ENCODE measurements at regions not wholly inside any gene's neighbourhood (a gene's known extent, or its start where the extent isn't known, plus 50 kb on each side); places are given as distances from the start of the nearest gene placed in this dataset.

DNA sequence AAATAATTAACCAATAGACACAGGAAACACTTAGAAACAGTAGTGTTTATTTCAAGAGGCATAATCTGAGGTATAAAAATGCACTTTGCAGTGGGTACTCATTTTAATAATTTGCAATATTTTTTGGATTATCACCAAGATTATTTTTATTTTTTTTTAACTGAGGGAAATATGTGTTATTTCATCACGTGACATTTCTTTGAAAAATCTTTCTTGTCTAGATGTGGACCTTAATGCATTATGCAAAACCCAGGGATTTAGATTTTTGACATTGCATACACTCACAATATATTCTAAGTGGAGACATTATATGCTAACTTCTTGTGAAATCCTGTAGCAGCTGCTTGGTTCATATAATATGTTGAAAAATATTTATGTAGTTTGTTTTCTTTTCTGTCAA, 260.4 kb upstream of the MEIS2 start:
- ChIA-PET POLR2A (no interaction called here), CTCF (no interaction called here)
- WGBS (ENCODE audit: missing lambda C conversion rate) = 3% methylated on average over 1 of the region's 1 CpG
- H3K4me2 ChIP-seq = no peak overlapping the region
- no peak overlapping the region for H3K4me3 ChIP-seq
- H3K27ac ChIP-seq = no peak overlapping the region
- no peaks in the 10 kb centered on the region for H3K4me1 ChIP-seq
- no peak for FAIRE-seq
- no peak for DNase-seq (ENCODE audit: low read depth in 1 of 2, low spot score in 1 of 2)
- H3K9me3 ChIP-seq = no peaks in the 10 kb centered on the region
- ATAC-seq = no peak
- TF ChIP-seq BHLHE40 (IDR thresholded peaks at IDR 0.05; ENCODE audit: low read depth, low read length) (no peak), TFCP2L1 (CRISPR knock-in tag; IDR thresholded peaks at IDR 0.05) (no peak), ZFP36 (IDR thresholded peaks at IDR 0.05; ENCODE audit: borderline replicate concordance, partially characterized antibody) (no peak), CHD2 (IDR thresholded peaks at IDR 0.05; ENCODE audit: low read length, partially characterized antibody) (no peak), MAZ (IDR thresholded peaks at IDR 0.05; ENCODE audit: borderline replicate concordance, low read depth, low read length) (no peak), JUN (IDR thresholded peaks at IDR 0.05) (no peak), MYC (IDR thresholded peaks at IDR 0.05; ENCODE audit: borderline replicate concordance, low read length) (no peak), RNF2 (IDR thresholded peaks at IDR 0.05; ENCODE audit: borderline replicate concordance, low read depth) (no peak), POLR2A (IDR thresholded peaks at IDR 0.05; ENCODE audit: low read length) (no peak), SMC3 (IDR thresholded peaks at IDR 0.05) (no peak), ATOH8 (CRISPR knock-in tag; IDR thresholded peaks at IDR 0.05; ENCODE audit: low read depth) (no peak), MAFK (IDR thresholded peaks at IDR 0.05; ENCODE audit: partially characterized antibody) (no peak), FOSB (CRISPR knock-in tag; IDR thresholded peaks at IDR 0.05) (no peak), HDAC2 (IDR thresholded peaks at IDR 0.05) (no peak), CHD4 (IDR thresholded peaks at IDR 0.05; ENCODE audit: borderline replicate concordance) (no peak), ZC3H11A (IDR thresholded peaks at IDR 0.05) (no peak)

DNA sequence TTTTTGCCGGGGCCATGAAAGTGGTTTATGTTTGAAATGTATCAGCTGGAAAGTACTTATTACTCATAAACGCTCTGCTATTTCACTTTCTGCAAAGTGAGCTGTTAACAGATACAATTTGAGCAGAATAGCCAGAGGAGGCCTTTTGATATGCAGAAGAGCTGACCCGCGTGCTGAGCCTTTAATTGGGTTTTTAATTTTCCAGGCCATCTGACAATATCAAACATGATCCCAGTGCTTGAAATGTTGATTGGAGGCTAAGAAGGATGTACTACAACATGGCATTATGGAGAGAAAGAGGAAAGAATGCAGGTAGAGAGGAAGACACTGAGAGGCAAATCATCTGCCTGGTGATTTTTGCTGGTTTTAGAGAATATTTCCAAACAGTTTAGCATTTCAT, 261.3 kb upstream of the MEIS2 start:
- Histone ChIP-seq H3K27ac (no peak overlapping the region), H3K4me3 (no peak overlapping the region), H3K4me2 (no peak overlapping the region), H3K4me1 (no peaks in the 10 kb centered on the region), H3K9me3 (no peaks in the 10 kb centered on the region)
- POLR2A ChIA-PET = no interaction called here
- DNase-seq (ENCODE audit: low read depth in 1 of 2, low spot score in 1 of 2) = no peak
- 57% methylated on average over 4 of the region's 4 CpGs for WGBS (ENCODE audit: missing lambda C conversion rate)
- TF ChIP-seq ZFP36 (IDR thresholded peaks at IDR 0.05; ENCODE audit: borderline replicate concordance, partially characterized antibody) (no peak), RARB (CRISPR knock-in tag; IDR thresholded peaks at IDR 0.05) (no peak), PHF8 (IDR thresholded peaks at IDR 0.05; ENCODE audit: borderline replicate concordance, low read depth) (no peak), MYC (IDR thresholded peaks at IDR 0.05; ENCODE audit: borderline replicate concordance, low read length) (no peak), HES2 (IDR thresholded peaks at IDR 0.05) (no peak), POLR2AphosphoS2 (conservative IDR thresholded peaks at IDR 0.05; ENCODE audit: low read length) (no peak), EHF (CRISPR knock-in tag; IDR thresholded peaks at IDR 0.05) (no peak), NR3C1 (IDR thresholded peaks at IDR 0.05) (no peak)
- FAIRE-seq = no peak
- CTCF ChIA-PET = no interaction called here
- ATAC-seq = no peak

DNA sequence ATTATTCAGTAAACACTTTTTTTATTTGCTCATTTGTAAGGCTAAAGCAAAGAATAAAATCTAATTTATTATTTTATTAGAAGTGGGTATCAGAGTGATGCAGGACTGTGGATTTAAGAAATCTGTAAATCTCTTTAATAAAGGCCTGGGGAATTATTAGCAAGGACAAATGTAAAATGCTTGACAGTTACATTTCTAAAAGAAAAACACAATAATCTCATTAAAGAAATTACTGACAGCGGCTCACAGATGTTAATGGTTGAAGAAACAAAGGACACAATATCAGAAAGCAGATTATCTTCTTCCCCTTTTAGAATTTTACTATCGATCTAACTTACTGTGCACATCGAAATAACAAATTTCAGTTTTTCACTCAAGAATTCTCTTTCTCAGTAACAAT, 262.1 kb upstream of the MEIS2 start:
- H3K4me2 ChIP-seq = no peak overlapping the region
- no peak for DNase-seq (ENCODE audit: low read depth in 1 of 2, low spot score in 1 of 2)
- H3K9me3 ChIP-seq = no peaks in the 10 kb centered on the region
- H3K4me1 ChIP-seq = no peaks in the 10 kb centered on the region
- WGBS (ENCODE audit: missing lambda C conversion rate) = under 1% methylated on average over 3 of the region's 3 CpGs
- POLR2A ChIA-PET = no interaction called here
- CTCF ChIA-PET = no interaction called here
- ATAC-seq = no peak
- H3K4me3 ChIP-seq = no peak overlapping the region
- H3K27ac ChIP-seq = no peak overlapping the region
- FAIRE-seq = no peak
- TF ChIP-seq, protein P1, sequence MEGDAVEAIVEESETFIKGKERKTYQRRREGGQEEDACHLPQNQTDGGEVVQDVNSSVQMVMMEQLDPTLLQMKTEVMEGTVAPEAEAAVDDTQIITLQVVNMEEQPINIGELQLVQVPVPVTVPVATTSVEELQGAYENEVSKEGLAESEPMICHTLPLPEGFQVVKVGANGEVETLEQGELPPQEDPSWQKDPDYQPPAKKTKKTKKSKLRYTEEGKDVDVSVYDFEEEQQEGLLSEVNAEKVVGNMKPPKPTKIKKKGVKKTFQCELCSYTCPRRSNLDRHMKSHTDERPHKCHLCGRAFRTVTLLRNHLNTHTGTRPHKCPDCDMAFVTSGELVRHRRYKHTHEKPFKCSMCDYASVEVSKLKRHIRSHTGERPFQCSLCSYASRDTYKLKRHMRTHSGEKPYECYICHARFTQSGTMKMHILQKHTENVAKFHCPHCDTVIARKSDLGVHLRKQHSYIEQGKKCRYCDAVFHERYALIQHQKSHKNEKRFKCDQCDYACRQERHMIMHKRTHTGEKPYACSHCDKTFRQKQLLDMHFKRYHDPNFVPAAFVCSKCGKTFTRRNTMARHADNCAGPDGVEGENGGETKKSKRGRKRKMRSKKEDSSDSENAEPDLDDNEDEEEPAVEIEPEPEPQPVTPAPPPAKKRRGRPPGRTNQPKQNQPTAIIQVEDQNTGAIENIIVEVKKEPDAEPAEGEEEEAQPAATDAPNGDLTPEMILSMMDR (IDR thresholded peaks at IDR 0.05) = no peak
- TF ChIP-seq HOXB13 (CRISPR knock-in tag; IDR thresholded peaks at IDR 0.05; ENCODE audit: low read depth) = no peak
- TF ChIP-seq POLR2A (IDR thresholded peaks at IDR 0.05; ENCODE audit: low read length) = no peak
- TF ChIP-seq NPAS2 (CRISPR knock-in tag; IDR thresholded peaks at IDR 0.05; ENCODE audit: borderline replicate concordance) = no peak
- TF ChIP-seq HES2 (IDR thresholded peaks at IDR 0.05) = no peak

Measured in A549 (cell line).